Upper lobe of right lung (tissue), 1 donor: ENCODE measurements at regions not wholly inside any gene's neighbourhood (a gene's known extent, or its start where the extent isn't known, plus 50 kb on each side); places are given as distances from the start of the nearest gene placed in this dataset.

Experiments
- ATAC-seq: fragments of 200-7000 bp; cut with Tn5 transposase; one replicate; pipeline ENCODE4 v1.9.1; 2020; ENCODE audit warnings: mild to moderate bottlenecking, moderate library complexity
- DNase-seq: peaks from one replicate; pipeline ENCODE4 v3.0.0-alpha.2; 2020
- H3K27ac ChIP-seq: fragments of 200-600 bp; one replicate; pipeline ENCODE4 v1.8.0; 2022
- H3K27me3 ChIP-seq: fragments of 200-600 bp; one replicate; pipeline ENCODE4 v1.8.0; 2022; ENCODE audit warnings: mild to moderate bottlenecking
- H3K36me3 ChIP-seq: fragments of 200-600 bp; one replicate; pipeline ENCODE4 v1.8.0; 2022
- H3K4me1 ChIP-seq: fragments of 200-600 bp; one replicate; pipeline ENCODE4 v1.8.0; 2022
- H3K4me3 ChIP-seq: fragments of 200-600 bp; one replicate; pipeline ENCODE4 v1.8.0; 2022; ENCODE audit warnings: mild to moderate bottlenecking
- H3K9me3 ChIP-seq: fragments of 200-600 bp; one replicate; pipeline ENCODE4 v1.8.0; 2022
- CTCF ChIP-seq: fragments of 200-600 bp; IDR thresholded peaks from one replicate; pipeline ENCODE4 v1.8.0; 2022; ENCODE audit warnings: antibody characterized with exemption
- intact Hi-C: fragments of 100-400 bp; cut with DNase I; formaldehyde crosslinking; loops from one replicate; pipeline ENCODE4 v1.11.0; 2022
- donor health status: DM: no; HTN: yes; CAD: no; lungs with severe emphysema.

GRCh38 chr4:24219209-24219608 lies 329.4 kb upstream of the PPARGC1A start:
- H3K4me1 ChIP-seq, result no peaks in the 10 kb centered on the region
- H3K27me3 ChIP-seq, result no peaks in the 10 kb centered on the region
- no peaks in the 10 kb centered on the region for H3K9me3 ChIP-seq
- TF ChIP-seq CTCF, result no peak
- ATAC-seq (no peak), DNase-seq (no peak)
- H3K4me3 ChIP-seq, result no peak overlapping the region
- no peaks in the 10 kb centered on the region for H3K36me3 ChIP-seq
- intact Hi-C loops, result no loop called here
- H3K27ac ChIP-seq, result no peak overlapping the region

GRCh38 chr4:24218566-24218965 lies 328.7 kb upstream of the PPARGC1A start:
- no peaks in the 10 kb centered on the region for H3K4me1 ChIP-seq
- DNase-seq (no peak), ATAC-seq (no peak)
- no peaks in the 10 kb centered on the region for H3K27me3 ChIP-seq
- H3K4me3 ChIP-seq, result no peak overlapping the region
- no peak overlapping the region for H3K27ac ChIP-seq
- H3K36me3 ChIP-seq, result no peaks in the 10 kb centered on the region
- intact Hi-C loops, result no loop called here
- TF ChIP-seq CTCF, result no peak
- no peaks in the 10 kb centered on the region for H3K9me3 ChIP-seq

DNA sequence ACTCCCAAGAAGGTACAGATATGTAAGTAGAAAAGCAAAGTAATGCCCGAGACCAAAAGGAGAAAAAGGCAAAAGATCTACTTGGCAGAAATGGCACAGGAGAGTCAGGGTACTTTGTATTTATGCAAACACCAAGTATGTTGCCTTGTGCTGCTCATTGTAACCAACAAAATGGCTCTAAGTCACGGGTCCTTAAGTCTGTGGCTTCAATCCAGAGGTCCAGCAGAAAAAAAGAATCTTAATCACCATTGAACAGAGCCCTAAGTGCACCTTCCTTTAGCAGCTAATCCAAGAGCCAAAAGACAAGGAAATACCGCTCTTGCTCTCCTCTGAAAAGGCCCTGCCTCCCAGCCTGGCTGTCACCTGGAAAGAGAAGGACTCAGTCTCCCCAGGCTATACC lies 324.9 kb upstream of the PPARGC1A start:
- ATAC-seq, result no peak
- H3K4me1 ChIP-seq, result no peaks in the 10 kb centered on the region
- no peak for DNase-seq
- TF ChIP-seq CTCF, result no peak
- no peaks in the 10 kb centered on the region for H3K36me3 ChIP-seq
- H3K27me3 ChIP-seq, result no peaks in the 10 kb centered on the region
- H3K27ac ChIP-seq, result no peak overlapping the region
- H3K4me3 ChIP-seq, result no peak overlapping the region
- intact Hi-C loops, result no loop called here
- no peaks in the 10 kb centered on the region for H3K9me3 ChIP-seq

- no peak overlapping the region for H3K4me3 ChIP-seq
- intact Hi-C loops, result no loop called here
- no peaks in the 10 kb centered on the region for H3K4me1 ChIP-seq
- H3K9me3 ChIP-seq, result no peaks in the 10 kb centered on the region
- H3K27ac ChIP-seq, result no peak overlapping the region
- ATAC-seq, result no peak
- TF ChIP-seq CTCF, result no peak
- DNase-seq, result no peak
- no peaks in the 10 kb centered on the region for H3K27me3 ChIP-seq
- no peaks in the 10 kb centered on the region for H3K36me3 ChIP-seq
These were observed 324.1 kb upstream of the PPARGC1A start for GRCh38 chr4:24213961-24214360.

GRCh38 chr4:24212642-24213041 lies 322.8 kb upstream of the PPARGC1A start:
- Histone ChIP-seq H3K27ac (no peak overlapping the region), H3K27me3 (no peaks in the 10 kb centered on the region)
- intact Hi-C loops, result no loop called here

More at GRCh38 chr4:24212642-24213041, 322.8 kb upstream of the PPARGC1A start:
- Histone ChIP-seq H3K36me3 (no peaks in the 10 kb centered on the region), H3K4me1 (no peaks in the 10 kb centered on the region), H3K9me3 (no peaks in the 10 kb centered on the region), H3K4me3 (no peak overlapping the region)
- DNase-seq, result no peak
- ATAC-seq, result no peak
- TF ChIP-seq CTCF, result no peak
